NB4 (cell line): ENCODE measurements at regions not wholly inside any gene's neighbourhood (a gene's known extent, or its start where the extent isn't known, plus 50 kb on each side); places are given as distances from the start of the nearest gene placed in this dataset.

Experiments
- DNase-seq: peaks from one replicate; pipeline ENCODE4 v3.0.0; 2010; ENCODE audit warnings: low read depth
- H3K4me3 ChIP-seq: one replicate; pipeline ENCODE4 v1.5.1; 2011; ENCODE audit warnings: mild to moderate bottlenecking, low read depth, low read length, moderate library complexity
- CTCF ChIP-seq: IDR thresholded peaks from one replicate; pipeline ENCODE4 v1.5.1; 2012; ENCODE audit warnings: low read depth, low read length
- MAX ChIP-seq: IDR thresholded peaks from 2 replicates; pipeline ENCODE4 v1.6.1; 2011; ENCODE audit warnings: low read depth, low read length
- MYC ChIP-seq: IDR thresholded peaks from 2 replicates; pipeline ENCODE4 v1.6.1; 2011; ENCODE audit warnings: low read depth, low read length
- POLR2A ChIP-seq: IDR thresholded peaks from 2 replicates; pipeline ENCODE4 v1.6.1; 2011; ENCODE audit warnings: mild to moderate bottlenecking; ENCODE audit not compliant: insufficient read length; ENCODE audit errors: extremely low read depth

GRCh38 chr6:133046576-133046975 lies 194.6 kb upstream of the EYA4 start:
- H3K4me3 ChIP-seq = no peak overlapping the region
- no peak for DNase-seq
- TF ChIP-seq MAX (no peak), MYC (no peak), CTCF (no peak), POLR2A (no peak)

GRCh38 chr6:133047065-133047665 lies 194.0 kb upstream of the EYA4 start:
- H3K4me3 ChIP-seq = no peak overlapping the region
- no peak for TF ChIP-seq MAX
- DNase-seq = no peak

GRCh38 chr6:133047706-133048105 lies 193.5 kb upstream of the EYA4 start:
- no peak for DNase-seq
- no peak for TF ChIP-seq MAX
- no peak for TF ChIP-seq POLR2A
- TF ChIP-seq CTCF = no peak
- no peak overlapping the region for H3K4me3 ChIP-seq

- no peak overlapping the region for H3K4me3 ChIP-seq
- no peak for DNase-seq
- TF ChIP-seq CTCF (no peak), MAX (no peak), POLR2A (no peak), MYC (no peak)
Observed at GRCh38 chr6:133051240-133051639, 189.9 kb upstream of the EYA4 start.

GRCh38 chr6:133052465-133052864 lies 188.7 kb upstream of the EYA4 start:
- H3K4me3 ChIP-seq = no peak overlapping the region
- TF ChIP-seq POLR2A (no peak), MAX (no peak), MYC (no peak), CTCF (no peak)
- DNase-seq = no peak

- DNase-seq = no peak
- TF ChIP-seq MYC = no peak
- no peak for TF ChIP-seq POLR2A
- TF ChIP-seq CTCF = no peak
- no peak for TF ChIP-seq MAX
- no peak overlapping the region for H3K4me3 ChIP-seq
Observed at GRCh38 chr6:133055441-133055966, 185.7 kb upstream of the EYA4 start.
